ENCODE measurements at regions not wholly inside any gene's neighbourhood (a gene's known extent, or its start where the extent isn't known, plus 50 kb on each side); places are given as distances from the start of the nearest gene placed in this dataset.
A peak's percentile ranks its signal among the peaks of the same experiment; 100 is the strongest.

DNA sequence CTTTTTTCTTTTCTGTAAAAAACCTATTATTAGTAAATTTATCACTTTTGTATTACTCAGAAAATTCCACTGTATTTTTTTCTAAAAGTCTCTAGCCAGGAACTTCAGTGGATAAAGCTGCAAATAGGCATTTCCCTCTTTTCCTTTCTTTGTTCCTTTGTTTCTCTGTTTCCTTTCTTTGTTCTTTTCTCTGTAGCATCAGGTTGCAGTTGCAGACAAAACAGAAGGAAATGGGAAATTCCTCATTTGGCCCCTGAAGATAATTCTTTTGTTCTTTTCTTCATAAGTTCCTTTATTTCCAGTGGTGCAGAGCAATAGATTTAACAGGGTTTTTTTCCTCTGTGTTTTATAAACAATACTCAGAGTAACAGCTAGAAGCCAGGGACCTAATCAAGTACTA, 416.5 kb downstream of the TBL1XR1 start:
- no peak for TF ChIP-seq CTCF (IDR thresholded peaks at IDR 0.05; ENCODE audit: low read depth, low read length)
- DNase-seq (ENCODE audit: low read depth in 2 of 2): peak in 1 of 2 donors; percentile 2
- H3K4me3 ChIP-seq (replicated peaks in 1 of 2; ENCODE audit: low read depth in 2 of 2, low read length in 2 of 2): no peak overlapping the region

GRCh38 chr3:176776622-176777175, 420.6 kb downstream of the TBL1XR1 start:
- no peak overlapping the region for H3K4me3 ChIP-seq (replicated peaks in 1 of 2; ENCODE audit: low read depth in 2 of 2, low read length in 2 of 2)
- no peak for DNase-seq (ENCODE audit: low read depth in 2 of 2)
- TF ChIP-seq CTCF (IDR thresholded peaks at IDR 0.05; ENCODE audit: low read depth, low read length): no peak

DNA sequence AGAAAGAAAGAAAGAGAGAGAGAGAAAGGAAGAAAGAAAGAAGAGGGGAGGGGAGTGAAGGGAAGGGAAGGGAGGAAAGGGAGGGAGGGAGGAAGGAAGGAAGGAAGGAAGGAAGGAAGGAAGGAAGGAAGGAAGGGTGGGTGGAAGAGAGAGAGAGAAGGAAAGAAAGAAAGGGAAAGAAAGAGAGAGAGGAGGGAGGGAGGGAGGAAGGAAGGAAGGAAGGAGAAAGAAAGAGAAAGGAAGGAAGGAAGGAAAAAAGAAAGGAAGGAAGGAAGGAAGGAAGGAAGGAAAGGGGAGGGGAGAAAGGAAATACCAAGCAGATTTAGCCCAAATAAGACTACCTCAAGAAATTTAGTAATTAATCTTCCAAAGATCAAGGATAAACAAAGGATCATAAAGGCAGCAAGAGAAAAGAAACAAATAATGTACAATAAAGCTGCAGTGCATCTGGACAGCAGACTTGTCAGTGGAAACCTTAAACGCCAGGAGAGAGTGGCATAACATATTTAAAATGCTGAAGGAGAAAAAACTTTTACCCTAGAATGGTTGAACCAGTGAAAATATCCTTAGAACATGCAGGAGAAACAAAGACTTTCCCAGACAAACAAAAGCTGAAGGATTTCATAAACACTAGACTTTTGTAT, 427.6 kb downstream of the TBL1XR1 start:
- TF ChIP-seq CTCF (IDR thresholded peaks at IDR 0.05; ENCODE audit: low read depth, low read length): no peak
- DNase-seq (ENCODE audit: low read depth in 2 of 2): no peak
- no peak overlapping the region for H3K4me3 ChIP-seq (replicated peaks in 1 of 2; ENCODE audit: low read depth in 2 of 2, low read length in 2 of 2)

- no peak overlapping the region for H3K4me3 ChIP-seq (replicated peaks in 1 of 2; ENCODE audit: low read depth in 2 of 2, low read length in 2 of 2)
- peak; percentile 46 to 87 for DNase-seq (ENCODE audit: low read depth in 2 of 2)
- no peak for TF ChIP-seq CTCF (IDR thresholded peaks at IDR 0.05; ENCODE audit: low read depth, low read length)
Measured at GRCh38 chr3:176767385-176767784, 429.9 kb downstream of the TBL1XR1 start.

DNA sequence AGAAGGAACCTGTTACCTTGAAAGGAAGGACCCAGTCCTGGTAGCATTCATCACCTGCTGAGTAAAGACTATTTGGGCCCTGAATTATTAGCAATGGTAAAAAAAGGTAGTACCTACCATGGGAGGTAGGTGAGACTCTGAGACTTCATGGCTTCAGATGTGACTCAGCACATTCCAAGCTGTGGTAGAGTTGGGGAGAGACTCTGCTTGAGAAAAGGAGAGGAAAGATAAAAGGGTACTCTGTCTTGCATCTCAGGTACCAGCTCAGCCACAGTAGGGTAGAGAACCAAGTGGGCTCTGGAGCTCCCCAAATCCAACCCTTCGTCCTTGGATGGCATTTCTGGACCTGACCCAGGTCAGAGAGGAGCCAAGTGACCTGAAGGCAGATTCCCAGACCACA, 430.4 kb downstream of the TBL1XR1 start:
- no peak overlapping the region for H3K4me3 ChIP-seq (replicated peaks in 1 of 2; ENCODE audit: low read depth in 2 of 2, low read length in 2 of 2)

GRCh38 chr3:176765382-176765900, 431.8 kb downstream of the TBL1XR1 start:
- no peak for TF ChIP-seq CTCF (IDR thresholded peaks at IDR 0.05; ENCODE audit: low read depth, low read length)
- no peak for DNase-seq (ENCODE audit: low read depth in 2 of 2)

More for the DNA sequence above, 430.4 kb downstream of the TBL1XR1 start:
- TF ChIP-seq CTCF (IDR thresholded peaks at IDR 0.05; ENCODE audit: low read depth, low read length): no peak
- DNase-seq (ENCODE audit: low read depth in 2 of 2): no peak

More at GRCh38 chr3:176765382-176765900, 431.8 kb downstream of the TBL1XR1 start:
- H3K4me3 ChIP-seq (replicated peaks in 1 of 2; ENCODE audit: low read depth in 2 of 2, low read length in 2 of 2): no peak overlapping the region

All from cardiac fibroblast (primary cell).